ENCODE measurements at regions not wholly inside any gene's neighbourhood (a gene's known extent, or its start where the extent isn't known, plus 50 kb on each side); places are given as distances from the start of the nearest gene placed in this dataset.
"Not testable (repeated sequence)": the region's sequence is repeated elsewhere in the genome, so short reads cannot be mapped to it uniquely, and the experiment has no call there.

GRCh38 chrX:27404366-27404765 is 58.8 kb downstream of the PPP4R3C start:
- no peak for FAIRE-seq

DNA sequence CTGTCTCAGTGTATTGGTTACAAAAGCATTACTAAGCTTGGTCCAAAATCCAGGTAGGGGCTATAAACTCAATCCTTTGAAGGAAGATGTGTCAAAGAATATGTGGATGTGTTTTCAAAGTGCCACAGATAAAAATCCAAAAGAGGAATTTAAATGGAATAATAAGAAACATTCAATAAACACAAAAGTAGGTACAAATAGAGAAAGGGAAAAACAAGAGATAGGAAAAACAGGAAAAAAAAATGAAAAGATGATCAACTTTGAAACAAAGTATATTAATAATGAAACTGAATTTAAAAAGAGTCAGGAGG is 64.0 kb downstream of the PPP4R3C start:
- no peak for FAIRE-seq

DNA sequence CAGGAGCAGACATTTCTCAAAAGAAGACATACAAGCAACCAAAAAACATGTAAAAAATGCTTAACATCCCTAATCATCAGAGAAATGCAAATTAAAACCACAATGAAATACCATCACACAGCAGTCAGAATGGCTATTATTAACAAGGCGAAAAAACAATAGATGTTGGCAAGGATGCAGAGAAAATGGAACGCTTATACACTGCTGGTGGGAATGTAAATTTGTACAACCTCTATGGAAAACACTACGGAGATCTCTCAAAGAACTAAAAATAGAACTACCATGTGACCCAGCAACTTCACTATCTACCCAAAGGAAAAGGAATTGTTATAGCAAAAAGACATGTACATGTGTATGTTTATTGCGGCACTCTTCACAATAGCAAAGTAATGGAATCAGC is 71.5 kb downstream of the PPP4R3C start:
- FAIRE-seq = peak; percentile 65

GRCh38 chrX:27381419-27381818 is 81.7 kb downstream of the PPP4R3C start:
- no peak for FAIRE-seq

DNA sequence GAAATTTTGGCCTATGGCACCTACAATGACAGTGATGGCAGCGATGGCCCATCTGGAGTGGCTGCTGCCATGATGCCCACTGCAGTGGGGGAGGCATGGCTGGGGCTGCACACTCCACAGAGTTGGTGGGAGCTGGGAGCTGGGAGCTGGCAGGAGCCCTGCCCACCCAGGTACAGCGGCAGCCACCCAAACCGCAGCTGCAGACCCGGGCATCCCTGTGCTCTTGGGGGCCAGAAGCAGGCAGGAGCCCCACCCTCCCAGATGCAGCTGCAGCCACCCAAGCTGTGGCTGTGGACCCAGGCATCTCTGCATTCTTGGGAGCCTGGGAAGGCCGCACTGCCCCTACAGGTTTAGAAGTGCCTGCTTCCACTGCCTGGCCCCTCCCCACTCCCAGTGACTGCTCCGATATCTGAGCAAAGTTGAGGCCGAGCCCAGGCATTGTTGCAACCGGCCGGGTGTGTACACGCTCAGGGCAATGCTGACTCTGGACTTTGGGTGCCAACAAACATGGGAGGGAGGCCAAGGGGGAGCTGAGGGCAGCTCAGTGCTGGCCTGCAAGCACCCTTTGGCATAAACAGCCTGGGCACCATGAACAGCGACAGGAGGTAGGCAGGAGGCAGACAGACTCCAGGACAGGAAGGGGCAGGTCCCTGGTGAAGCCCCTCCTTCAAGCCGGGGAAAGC is 82.8 kb downstream of the PPP4R3C start:
- FAIRE-seq = no peak

DNA sequence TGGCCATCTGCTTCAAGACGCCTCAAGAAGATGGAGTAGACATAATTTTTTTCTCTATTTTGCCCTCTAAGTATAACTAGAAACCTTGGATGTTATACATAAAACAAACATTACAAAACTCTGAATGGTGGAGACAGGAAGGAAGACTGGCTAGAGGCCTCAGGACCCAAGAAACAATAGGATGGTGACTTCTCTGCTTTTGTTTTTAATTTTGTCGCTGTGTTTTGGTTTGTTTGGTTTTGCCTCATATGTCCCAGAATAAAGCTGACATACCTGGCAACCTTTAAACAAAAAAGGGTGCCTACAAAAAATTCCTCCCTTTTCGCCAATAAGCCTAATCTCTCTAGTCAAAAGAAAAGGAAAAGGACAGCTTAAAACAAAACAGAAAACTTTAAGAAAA is 109.1 kb downstream of the PPP4R3C start:
- FAIRE-seq = no peak

DNA sequence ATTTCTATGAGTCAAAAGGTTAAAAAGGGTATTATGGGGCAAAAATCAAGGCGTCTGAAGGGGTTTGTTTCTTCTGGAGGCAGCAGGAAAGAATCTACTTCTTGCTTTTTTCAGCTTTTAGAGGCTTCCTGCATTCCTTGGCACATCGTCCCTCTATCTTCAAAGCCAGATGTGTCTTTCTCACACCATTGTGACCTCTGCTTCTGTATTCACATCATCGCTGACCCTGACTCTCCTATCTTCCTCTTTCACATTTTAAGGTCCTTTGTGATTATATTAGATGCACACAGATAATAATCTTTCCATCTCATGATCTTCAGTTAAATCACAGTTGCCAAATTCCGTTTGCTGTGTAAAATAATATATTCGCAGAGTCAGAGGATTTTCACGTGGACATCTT is 112.7 kb downstream of the PPP4R3C start:
- FAIRE-seq = no peak

DNA sequence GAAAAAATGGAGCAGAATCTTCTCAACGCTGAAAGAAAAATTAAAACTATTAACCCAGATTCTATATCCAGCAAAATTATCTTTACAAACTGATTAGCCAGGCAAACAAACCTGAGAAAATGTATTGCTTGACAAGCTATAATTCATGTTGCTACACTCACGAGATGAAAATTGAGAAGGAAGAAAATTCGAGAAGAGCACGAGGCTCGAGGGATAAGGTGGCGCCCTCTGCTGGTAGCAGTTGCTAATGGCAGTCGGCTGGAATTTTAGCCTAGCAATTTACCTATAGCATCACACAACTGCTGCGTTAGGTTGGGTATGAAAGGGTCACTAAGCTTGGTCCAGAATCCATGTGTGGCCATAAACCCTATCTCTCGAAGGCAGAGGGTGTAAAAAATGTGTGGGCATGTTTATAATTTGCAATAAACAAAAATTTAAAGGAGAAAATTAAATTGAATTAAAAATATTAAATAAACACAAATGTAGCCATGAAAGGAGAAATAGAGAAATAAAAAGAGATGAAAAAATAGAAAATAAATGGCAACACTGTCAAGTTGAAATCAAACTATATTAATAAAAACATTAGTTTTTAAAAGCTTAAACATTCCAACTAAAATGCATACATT is 126.6 kb downstream of the PPP4R3C start:
- peak; percentile 9 for FAIRE-seq

GRCh38 chrX:27321632-27322031 is 141.5 kb downstream of the PPP4R3C start:
- FAIRE-seq = no peak

- FAIRE-seq = no peak
These were observed 153.7 kb downstream of the PPP4R3C start for GRCh38 chrX:27309406-27309805.

GRCh38 chrX:27307546-27307945 is 155.6 kb downstream of the PPP4R3C start:
- no peak for FAIRE-seq

DNA sequence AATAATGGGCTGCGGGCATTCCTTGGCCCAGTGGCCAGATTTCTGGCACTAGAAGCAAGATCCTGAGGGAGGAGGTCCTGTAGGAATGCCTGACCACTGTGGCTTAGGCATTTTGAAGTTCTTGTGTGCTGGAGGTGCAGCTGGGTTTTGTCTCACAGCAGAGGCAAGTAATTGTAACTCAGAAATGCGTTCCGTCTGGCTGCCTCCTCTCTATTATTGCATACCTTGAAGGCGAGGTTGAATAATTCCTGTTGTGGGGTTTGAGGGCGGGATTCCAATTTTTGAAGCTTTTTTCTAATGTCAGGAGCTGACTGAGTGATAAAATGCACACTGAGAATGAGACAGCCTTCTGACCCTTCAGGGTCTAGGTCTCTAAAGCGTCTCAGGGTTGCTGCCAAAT is 170.6 kb downstream of the PPP4R3C start:
- not testable (repeated sequence) for FAIRE-seq

GRCh38 chrX:27276751-27277150 is 186.4 kb downstream of the PPP4R3C start:
- FAIRE-seq = no peak

- no peak for FAIRE-seq
These were observed 208.5 kb downstream of the PPP4R3C start for GRCh38 chrX:27254656-27255055.

DNA sequence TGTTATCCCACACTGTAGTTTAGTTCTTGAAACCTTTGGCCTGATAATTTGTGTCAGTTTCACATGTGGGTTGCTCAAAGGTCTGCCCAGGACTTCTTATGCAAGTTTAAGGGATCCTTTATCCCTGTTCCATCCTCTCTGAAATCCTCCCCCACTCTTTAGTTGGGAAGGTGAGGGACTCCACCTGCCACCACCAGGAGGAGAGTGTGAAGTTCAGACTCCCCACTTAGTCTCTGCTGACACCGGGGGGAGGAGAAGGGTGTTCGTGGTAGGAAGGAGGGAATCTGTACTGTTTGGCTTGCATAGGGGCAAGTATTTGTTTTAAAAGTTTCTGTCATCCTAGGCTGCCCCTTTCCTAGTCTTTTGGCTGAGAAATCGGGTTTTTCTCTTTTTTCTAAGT is 211.8 kb downstream of the PPP4R3C start:
- FAIRE-seq = no peak

DNA sequence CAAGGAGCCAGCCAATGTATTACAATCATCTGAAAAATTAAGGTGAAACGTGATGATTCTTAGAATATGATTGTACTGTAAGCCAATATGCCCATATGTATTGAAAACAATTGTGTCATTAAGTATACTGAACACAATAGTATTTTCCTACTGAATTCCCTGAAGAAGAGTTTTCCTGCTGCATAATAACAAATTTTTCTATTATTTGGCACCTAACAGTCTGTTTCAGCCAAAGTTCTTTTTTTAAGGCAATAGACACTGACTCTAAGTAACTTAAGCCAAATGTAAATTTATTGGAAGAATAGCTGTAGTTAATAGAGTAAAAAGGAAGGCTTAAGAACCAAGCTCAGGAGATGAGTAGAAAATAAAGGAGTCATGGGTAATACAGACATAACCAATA is 220.6 kb downstream of the PPP4R3C start:
- FAIRE-seq = no peak

GRCh38 chrX:27241981-27242380 is 221.2 kb downstream of the PPP4R3C start:
- no peak for FAIRE-seq

GRCh38 chrX:27240042-27240441 is 223.1 kb downstream of the PPP4R3C start:
- FAIRE-seq = not testable (repeated sequence)

DNA sequence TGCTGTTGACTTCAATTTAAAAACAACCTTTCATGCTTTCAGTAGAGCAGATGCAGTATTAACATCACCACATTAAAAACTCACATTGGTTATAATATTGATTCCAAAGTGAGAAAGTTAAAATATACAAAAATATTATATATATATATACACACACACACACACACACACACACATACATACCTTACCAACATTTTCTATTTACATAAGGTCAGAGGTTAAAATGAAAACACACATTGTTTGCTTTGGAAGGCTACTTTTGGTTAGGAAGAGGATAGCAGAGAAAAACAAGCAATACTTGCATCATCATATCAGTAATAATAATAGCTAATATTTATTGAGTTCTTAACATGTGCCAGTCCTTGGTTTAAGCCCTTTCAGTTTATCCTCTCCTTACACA is 226.5 kb downstream of the PPP4R3C start:
- FAIRE-seq = no peak

- no peak for FAIRE-seq
These were observed 233.4 kb downstream of the PPP4R3C start for GRCh38 chrX:27229721-27230120.

DNA sequence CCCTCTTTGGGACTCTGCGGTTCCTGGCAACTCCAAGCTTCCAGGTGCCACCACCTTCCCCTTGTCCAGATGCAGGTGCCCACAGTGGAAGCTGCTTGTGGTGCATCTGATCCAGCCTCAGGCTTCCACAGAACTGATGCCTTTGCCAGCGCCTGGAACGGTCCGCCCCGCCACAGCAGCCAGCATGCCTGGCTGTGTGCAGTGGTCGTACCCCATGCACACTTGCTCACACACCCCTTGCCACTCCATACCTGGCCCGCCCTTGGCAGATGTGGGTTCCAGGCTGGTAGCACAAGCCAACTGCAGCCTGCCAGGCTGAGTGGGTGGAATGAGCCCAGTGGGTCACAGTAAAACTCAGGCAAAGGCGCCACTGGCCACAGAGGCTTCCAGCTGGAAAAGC is 240.5 kb downstream of the PPP4R3C start:
- FAIRE-seq = no peak

- peak; percentile 66 for FAIRE-seq
These were observed 276.5 kb downstream of the PPP4R3C start for GRCh38 chrX:27186671-27187070.

- no peak for FAIRE-seq
These were observed 299.9 kb downstream of the PPP4R3C start for GRCh38 chrX:27163236-27163635.

- FAIRE-seq = no peak
These were observed 300.6 kb downstream of the PPP4R3C start for GRCh38 chrX:27162496-27162895.

- FAIRE-seq = not testable (repeated sequence)
These were observed 306.2 kb downstream of the PPP4R3C start for GRCh38 chrX:27156921-27157320.

Measured in islet of Langerhans (tissue), 1 donor.